K562 (cell line): ENCODE measurements at regions not wholly inside any gene's neighbourhood (a gene's known extent, or its start where the extent isn't known, plus 50 kb on each side); places are given as distances from the start of the nearest gene placed in this dataset.

Experiments
- ATAC-seq: fragments of 200-7000 bp; cut with Tn5 transposase; 3 replicates; pipeline ENCODE4 v1.9.1; 2020; ENCODE audit warnings: moderate library complexity
- BruUV-seq: library from RNA; stranded (reverse); fragments of 400-500 nt; replicated peaks from 2 replicates; lab custom pipeline; 2021; lab: Mats Ljungman, UMichigan
- CTCF ChIA-PET: fragments of 300-600 bp; formaldehyde crosslinking; extraction: SDS; loops from one replicate; lab custom pipeline; 2021; ENCODE audit warnings: low intra/inter-chr PET ratio; lab: Yijun Ruan, JAX
- POLR2A ChIA-PET: fragments of 300-600, 350-650 bp; sonication (Branson Sonifier 250); formaldehyde crosslinking; extraction: SDS; loops from one replicate; lab custom pipeline; 2021; ENCODE audit warnings: antibody characterized with exemption, inconsistent platforms; lab: Yijun Ruan, JAX
- DNase-seq, 4 experiments: peaks; one replicate each; pipeline versions ENCODE4 v3.0.0 to v3.0.0-alpha.2; 2011 to 2018; ENCODE audit warnings: low spot score in 3 of 4, mixed read lengths in 3 of 4; ENCODE audit errors: extremely low read depth in 1 of 4
- FAIRE-seq: peaks from 2 replicates; lab custom pipeline; 2011; peaks lifted over from hg19 to GRCh38; lab: Jason Lieb, UNC
- H2AFZ ChIP-seq: 2 replicates; pipeline ENCODE4 v1.6.0; 2011; ENCODE audit warnings: low read depth, low read length, control low read depth, inconsistent platforms
- H3K27ac ChIP-seq: fragments of 200-600 bp; 3 replicates; pipeline ENCODE4 v1.8.0; 2011; ENCODE audit warnings: low read depth, mild to moderate bottlenecking, control low read depth, inconsistent platforms, low read length, moderate library complexity, mixed read lengths; ENCODE audit errors: extremely low read depth
- H3K27me3 ChIP-seq, 2 experiments: fragments of 300-600 bp in 1 of 2; 2 replicates in 1 of 2; 3 replicates in 1 of 2; pipeline versions ENCODE4 v1.6.0 to v1.8.0; 2011; ENCODE audit warnings: inconsistent platforms in 2 of 2, low read length in 2 of 2, mild to moderate bottlenecking in 1 of 2, mixed read lengths in 1 of 2, moderate library complexity in 1 of 2; ENCODE audit not compliant: control insufficient read depth in 2 of 2, insufficient read depth in 2 of 2
- H3K36me3 ChIP-seq: fragments of 300-600 bp; 3 replicates; pipeline ENCODE4 v1.8.0; 2011; ENCODE audit warnings: mild to moderate bottlenecking, low read length, inconsistent platforms; ENCODE audit not compliant: control insufficient read depth, insufficient read depth
- H3K4me1 ChIP-seq, 2 experiments: fragments of 200-600 bp in 1 of 2; replicated peaks in 1 of 2; 2 replicates in 1 of 2; 3 replicates in 1 of 2; pipeline versions ENCODE4 v1.5.1 to v1.8.0; 2011; ENCODE audit warnings: inconsistent platforms in 2 of 2, low read length in 2 of 2, mild to moderate bottlenecking in 1 of 2, mixed read lengths in 1 of 2, moderate library complexity in 1 of 2; ENCODE audit not compliant: control insufficient read depth in 2 of 2, insufficient read depth in 2 of 2
- H3K4me2 ChIP-seq: 2 replicates; pipeline ENCODE4 v1.6.1; 2011; ENCODE audit warnings: low read length, control low read depth, inconsistent platforms, mixed read lengths; ENCODE audit not compliant: insufficient read depth
- H3K4me3 ChIP-seq: fragments of 200-600 bp; sonication (generic), shearing (Covaris generic); 2 replicates; pipeline ENCODE4 v1.5.1; 2016; ENCODE audit warnings: control low read depth, inconsistent platforms
- H3K79me2 ChIP-seq: fragments of 200-600 bp; 3 replicates; pipeline ENCODE4 v1.8.0; 2011; ENCODE audit warnings: low read length, inconsistent platforms; ENCODE audit not compliant: control insufficient read depth, insufficient read depth
- H3K9ac ChIP-seq, 2 experiments: 2 replicates each; pipeline versions ENCODE4 v1.6.0 to v1.6.1; 2011; ENCODE audit warnings: low read depth in 2 of 2, low read length in 2 of 2, control low read depth in 1 of 2, inconsistent platforms in 1 of 2, mild to moderate bottlenecking in 1 of 2, mixed read lengths in 1 of 2; ENCODE audit not compliant: insufficient read depth in 1 of 2
- H3K9me1 ChIP-seq: one replicate; pipeline ENCODE4 v1.6.0; 2011; ENCODE audit warnings: inconsistent platforms, mild to moderate bottlenecking, low read length, moderate library complexity; ENCODE audit not compliant: control insufficient read depth, insufficient read depth
- H3K9me3 ChIP-seq: replicated peaks from 2 replicates; pipeline ENCODE4 v1.5.1; 2011; ENCODE audit warnings: low read depth, low read length, inconsistent platforms; ENCODE audit not compliant: control insufficient read depth, insufficient read depth
- H4K20me1 ChIP-seq: replicated peaks from 2 replicates; pipeline ENCODE4 v1.6.1; 2011; ENCODE audit warnings: low read length, inconsistent platforms, mixed read lengths; ENCODE audit not compliant: control insufficient read depth, insufficient read depth
- ATF7 ChIP-seq: fragments of 450-650 bp; IDR thresholded peaks from 2 replicates; pipeline ENCODE4 v1.7.1; 2014; ENCODE audit warnings: mild to moderate bottlenecking, moderate library complexity
- HCFC1 ChIP-seq: IDR thresholded peaks from 2 replicates; pipeline ENCODE4 v1.6.1; 2012; ENCODE audit warnings: low read depth, low read length, improper control_type of control experiment
- NFIC ChIP-seq: fragments of 450-650 bp; IDR thresholded peaks from 2 replicates; pipeline ENCODE4 v1.6.1; 2017; ENCODE audit warnings: mild to moderate bottlenecking, inconsistent platforms
- PCBP1 ChIP-seq: fragments of 200-400 bp; formaldehyde crosslinking; IDR thresholded peaks from 2 replicates; pipeline ENCODE4 v1.6.1; 2018; ENCODE audit warnings: mild to moderate bottlenecking, low read depth, low read length; ENCODE audit not compliant: poor library complexity, severe bottlenecking
- PHF8 ChIP-seq: fragments of 200-600 bp; sonication (generic); IDR thresholded peaks from 2 replicates; pipeline ENCODE4 v1.6.1; 2012; ENCODE audit warnings: mixed run types, mild to moderate bottlenecking, inconsistent platforms, low read length, moderate library complexity, borderline replicate concordance
- RBM39 ChIP-seq: fragments of 200-400 bp; formaldehyde crosslinking; optimal IDR thresholded peaks from 2 replicates; pipeline ENCODE3; 2018; ENCODE audit warnings: low read depth, low read length
- SPI1 ChIP-seq: IDR thresholded peaks from 2 replicates; pipeline ENCODE4 v1.6.1; 2011; ENCODE audit warnings: low read depth, low read length, control low read depth, borderline replicate concordance
- ZKSCAN8 ChIP-seq: fragments of 200-800 bp; sonication (Bioruptor generic); IDR thresholded peaks from 2 replicates; pipeline ENCODE4 v1.6.1; 2016; ENCODE audit warnings: missing genetic modification characterization, missing compliant biosample characterization
- ZNF444 ChIP-seq: fragments of 250-450 bp; sonication (Bioruptor Pico); IDR thresholded peaks from 2 replicates; pipeline ENCODE4 v1.4.0; 2020; ENCODE audit warnings: mild to moderate bottlenecking, moderate library complexity
- ZNF75A ChIP-seq: fragments of 450-650 bp; formaldehyde crosslinking; IDR thresholded peaks from 2 replicates; pipeline ENCODE4 v1.4.0; 2020; ENCODE audit warnings: mild to moderate bottlenecking
- WGBS: fragments of 100-300 bp; shearing (Covaris generic); methylation state at CpG from one replicate; pipeline ENCODE4 v1.1.6; 2016; ENCODE audit warnings: low coverage, mixed read lengths; ENCODE audit not compliant: insufficient coverage; ENCODE audit errors: missing lambda C conversion rate; 5-methylcytosine and 5-hydroxymethylcytosine counted together
- in situ Hi-C: fragments of 300-500 bp; cut with MboI; formaldehyde crosslinking; loops from 4 replicates; pipeline ENCODE4 v1.15.0; 2018; ENCODE audit warnings: inconsistent platforms, mixed read lengths
- intact Hi-C: fragments of 100-400 bp; cut with micrococcal nuclease; formaldehyde crosslinking; loops from 2 replicates; pipeline ENCODE4 v1.14.2; 2022
- TF ChIP-seq, protein P1 (sequence below), 3 experiments: IDR thresholded peaks in 2 of 3; conservative IDR thresholded peaks in 1 of 3; 2 replicates each; pipeline ENCODE4 v1.5.1; 2011 to 2012; ENCODE audit warnings: low read length in 3 of 3, mild to moderate bottlenecking in 3 of 3, control low read depth in 2 of 3, improper control_type of control experiment in 1 of 3, inconsistent platforms in 1 of 3, low read depth in 1 of 3, mixed read lengths in 1 of 3, moderate library complexity in 1 of 3; ENCODE audit not compliant: insufficient read depth in 2 of 3

DNA sequence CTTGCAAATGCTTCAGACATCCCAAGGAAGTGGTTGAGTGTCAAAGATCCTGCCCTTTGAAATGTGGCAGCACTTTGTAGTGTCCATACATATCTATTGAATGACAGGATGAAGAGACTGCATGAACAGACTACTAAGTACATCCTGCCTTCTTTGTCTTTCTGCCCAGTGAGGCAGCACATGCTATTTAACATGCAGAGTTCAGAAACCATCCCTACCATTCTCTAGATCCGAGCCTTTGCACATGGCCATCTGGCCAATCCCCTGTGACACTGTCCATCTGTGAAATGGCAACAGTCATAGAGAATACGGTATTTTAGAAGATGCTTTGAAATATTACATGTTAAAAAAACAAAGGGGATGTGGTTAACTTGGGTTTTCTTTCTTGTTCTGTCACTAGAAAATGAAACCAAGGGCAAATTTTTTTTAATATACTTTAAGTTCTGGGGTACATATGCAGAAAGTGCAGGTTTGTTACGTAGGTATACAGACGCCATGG is 519.6 kb downstream of the NTRK3 start (continued):
- TF ChIP-seq PCBP1 (no peak), NFIC (no peak), ZNF444 (CRISPR knock-in tag) (no peak), HCFC1 (no peak), ATF7 (no peak), RBM39 (no peak), ZKSCAN8 (CRISPR knock-in tag) (no peak)
- TF ChIP-seq, all 486 proteins: peak for 0

DNA sequence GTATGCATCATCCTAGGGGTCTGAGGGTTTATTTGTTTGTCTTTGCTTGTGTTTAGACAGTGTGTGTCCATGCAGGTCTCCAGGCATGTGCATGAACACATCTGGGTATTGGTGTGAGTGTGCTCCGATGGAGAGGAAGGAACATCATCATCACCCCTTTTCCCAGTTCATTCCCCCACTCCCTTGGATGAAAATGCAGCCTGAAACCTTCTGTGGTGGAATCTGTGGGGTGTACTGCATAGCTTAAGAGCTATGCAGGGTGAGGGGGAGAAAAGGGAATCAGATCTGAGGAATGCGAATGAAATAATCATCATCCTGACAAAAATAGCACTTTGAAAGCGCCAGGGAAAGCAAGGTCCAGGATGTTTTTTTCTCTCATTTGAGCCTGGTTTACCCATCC is 520.1 kb downstream of the NTRK3 start:
- no TSS peak for BruUV-seq
- TF ChIP-seq PHF8 (no peak), ZNF75A (no peak), SPI1 (no peak)
- TF ChIP-seq, protein P1, sequence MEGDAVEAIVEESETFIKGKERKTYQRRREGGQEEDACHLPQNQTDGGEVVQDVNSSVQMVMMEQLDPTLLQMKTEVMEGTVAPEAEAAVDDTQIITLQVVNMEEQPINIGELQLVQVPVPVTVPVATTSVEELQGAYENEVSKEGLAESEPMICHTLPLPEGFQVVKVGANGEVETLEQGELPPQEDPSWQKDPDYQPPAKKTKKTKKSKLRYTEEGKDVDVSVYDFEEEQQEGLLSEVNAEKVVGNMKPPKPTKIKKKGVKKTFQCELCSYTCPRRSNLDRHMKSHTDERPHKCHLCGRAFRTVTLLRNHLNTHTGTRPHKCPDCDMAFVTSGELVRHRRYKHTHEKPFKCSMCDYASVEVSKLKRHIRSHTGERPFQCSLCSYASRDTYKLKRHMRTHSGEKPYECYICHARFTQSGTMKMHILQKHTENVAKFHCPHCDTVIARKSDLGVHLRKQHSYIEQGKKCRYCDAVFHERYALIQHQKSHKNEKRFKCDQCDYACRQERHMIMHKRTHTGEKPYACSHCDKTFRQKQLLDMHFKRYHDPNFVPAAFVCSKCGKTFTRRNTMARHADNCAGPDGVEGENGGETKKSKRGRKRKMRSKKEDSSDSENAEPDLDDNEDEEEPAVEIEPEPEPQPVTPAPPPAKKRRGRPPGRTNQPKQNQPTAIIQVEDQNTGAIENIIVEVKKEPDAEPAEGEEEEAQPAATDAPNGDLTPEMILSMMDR (IDR thresholded peaks at IDR 0.05 in 2 of 3, conservative IDR thresholded peaks at IDR 0.05 in 1 of 3; ENCODE audit: insufficient read depth in 2 of 3, low read depth in 1 of 3, low read length in 3 of 3) = no peak
- H3K4me2 ChIP-seq = no peak overlapping the region
- WGBS = 15% methylated on average over 3 of the region's 3 CpGs
- H2AFZ ChIP-seq = no peak overlapping the region
- no peaks in the 10 kb centered on the region for H3K79me2 ChIP-seq
- DNase-seq = no peak
- no peaks in the 10 kb centered on the region for H3K9me3 ChIP-seq
- in situ Hi-C loops = no loop called here
- POLR2A ChIA-PET = no interaction called here
- H3K4me1 ChIP-seq = peaks cover 0 to 8% of the 10 kb centered on the region in 2 experiments; a peak in 1 of 5 replicates
- H3K4me3 ChIP-seq = no peak overlapping the region
- CTCF ChIA-PET = no interaction called here
- H3K36me3 ChIP-seq = no peaks in the 10 kb centered on the region
- no peaks in the 10 kb centered on the region for H4K20me1 ChIP-seq
- H3K27ac ChIP-seq = no peak overlapping the region
- intact Hi-C loops = no loop called here
- no peaks in the 10 kb centered on the region for H3K9me1 ChIP-seq
- FAIRE-seq = no peak
- H3K27me3 ChIP-seq = no peaks in the 10 kb centered on the region
- H3K9ac ChIP-seq = no peak overlapping the region
- no peak for ATAC-seq
